HG02571 (cell line): ENCODE measurements at regions not wholly inside any gene's neighbourhood (a gene's known extent, or its start where the extent isn't known, plus 50 kb on each side); places are given as distances from the start of the nearest gene placed in this dataset.

Source experiments
- ATAC-seq: cut with Tn5 transposase; IDR thresholded peaks from one replicate; pipeline ENCODE4 v1.9.1; 2021; ENCODE audit warnings: mild to moderate bottlenecking, moderate library complexity; ENCODE audit not compliant: unreplicated experiment

DNA sequence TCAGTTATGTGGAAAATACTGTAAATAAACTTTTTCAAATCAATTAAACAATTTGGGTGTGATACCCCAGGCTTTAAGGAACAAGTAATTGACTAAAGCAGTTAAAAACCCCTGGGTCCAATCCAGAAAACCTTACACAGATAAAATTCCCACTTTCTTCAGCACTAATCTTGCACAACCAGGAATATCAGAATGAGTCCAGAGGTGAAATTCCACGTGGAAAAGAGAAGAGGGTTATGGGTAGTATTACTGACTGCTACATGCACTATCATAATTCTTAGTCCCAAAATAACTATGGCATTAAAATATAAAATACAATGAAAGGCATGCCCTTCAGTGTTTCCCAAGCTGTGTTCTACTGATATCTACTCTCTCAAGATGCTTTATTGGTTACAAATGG lies 135.7 kb upstream of the STEAP4 start:
- no peak for ATAC-seq

GRCh38 chr7:88437132-88437531 lies 130.4 kb upstream of the STEAP4 start:
- ATAC-seq: no peak

DNA sequence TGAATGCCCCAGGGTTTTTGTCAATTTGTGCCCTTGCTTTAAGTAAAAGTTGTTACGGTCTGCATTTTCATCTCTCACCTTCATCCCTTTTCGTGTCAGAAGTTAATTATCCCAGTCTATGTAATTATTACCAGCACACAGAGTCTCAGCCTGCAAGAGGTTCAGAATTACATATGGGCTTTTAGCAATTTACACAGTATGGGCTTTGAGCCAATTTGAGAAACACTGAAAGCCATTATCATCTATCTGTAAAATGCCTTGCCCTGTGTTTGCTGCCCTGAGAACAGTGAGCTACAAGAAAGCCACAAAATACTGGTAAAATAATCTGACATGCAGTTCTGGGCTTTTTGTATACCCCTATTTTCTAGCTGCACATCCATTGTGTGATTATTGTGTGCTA lies 125.6 kb upstream of the STEAP4 start:
- no peak for ATAC-seq

GRCh38 chr7:88431882-88432281 lies 125.2 kb upstream of the STEAP4 start:
- no peak for ATAC-seq

- no peak for ATAC-seq
These were observed 122.7 kb upstream of the STEAP4 start for GRCh38 chr7:88429382-88429781.

GRCh38 chr7:88402529-88402928 lies 95.8 kb upstream of the STEAP4 start:
- ATAC-seq: no peak

- ATAC-seq: peak; percentile 39
These were observed 94.4 kb upstream of the STEAP4 start for GRCh38 chr7:88401009-88401623.

DNA sequence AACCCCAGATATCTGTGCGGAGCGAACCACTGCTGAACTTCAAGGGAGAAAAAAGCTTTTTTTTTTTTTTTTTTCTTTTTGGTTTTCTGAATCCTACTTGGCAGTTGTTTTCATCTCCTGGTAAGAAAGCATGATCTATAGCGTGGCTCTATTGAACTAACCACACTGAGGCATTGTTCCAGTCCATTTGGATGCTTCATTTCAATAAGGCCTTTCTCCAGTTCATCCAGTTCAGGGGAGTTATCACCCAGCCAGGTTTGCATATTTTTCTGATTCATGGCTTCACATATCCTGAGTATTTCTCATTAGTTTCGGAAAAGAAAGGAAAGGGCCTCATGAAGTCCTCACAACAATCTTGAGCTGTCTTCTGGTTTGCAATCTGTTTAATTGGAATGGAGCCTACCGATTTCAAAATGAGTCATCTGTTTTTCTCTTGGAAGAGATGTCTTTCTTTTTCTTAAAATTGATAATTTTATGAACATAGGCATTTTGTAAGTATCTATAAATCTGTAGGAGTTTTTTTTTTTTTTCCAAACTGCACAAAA lies 93.1 kb upstream of the STEAP4 start:
- ATAC-seq: no peak

DNA sequence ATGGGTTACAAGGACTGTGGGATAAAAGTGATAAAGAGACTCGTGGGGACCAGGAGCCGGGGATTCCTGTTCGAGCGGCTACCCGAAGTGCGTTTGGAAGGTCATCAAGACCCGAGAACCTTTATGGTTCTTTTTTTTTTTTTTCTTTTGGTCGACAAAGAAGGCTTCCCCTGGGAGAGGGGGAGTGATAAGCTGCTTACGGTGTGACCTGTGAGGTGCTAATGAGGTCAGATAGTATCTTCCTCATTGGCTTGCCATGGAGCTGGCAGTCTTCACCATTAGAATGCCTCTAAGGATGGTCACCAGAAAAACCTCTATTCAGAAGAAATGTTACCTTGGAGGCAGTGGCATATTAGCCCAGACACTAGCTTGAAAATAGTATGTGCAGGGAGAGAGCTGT lies 92.3 kb upstream of the STEAP4 start:
- ATAC-seq: no peak

- ATAC-seq: no peak
These were observed 91.8 kb upstream of the STEAP4 start for GRCh38 chr7:88398459-88398858.

- ATAC-seq: peak; percentile 32
These were observed 90.2 kb upstream of the STEAP4 start for GRCh38 chr7:88396948-88397322.

GRCh38 chr7:88396295-88396947 lies 89.7 kb upstream of the STEAP4 start:
- ATAC-seq: peak; percentile 71

DNA sequence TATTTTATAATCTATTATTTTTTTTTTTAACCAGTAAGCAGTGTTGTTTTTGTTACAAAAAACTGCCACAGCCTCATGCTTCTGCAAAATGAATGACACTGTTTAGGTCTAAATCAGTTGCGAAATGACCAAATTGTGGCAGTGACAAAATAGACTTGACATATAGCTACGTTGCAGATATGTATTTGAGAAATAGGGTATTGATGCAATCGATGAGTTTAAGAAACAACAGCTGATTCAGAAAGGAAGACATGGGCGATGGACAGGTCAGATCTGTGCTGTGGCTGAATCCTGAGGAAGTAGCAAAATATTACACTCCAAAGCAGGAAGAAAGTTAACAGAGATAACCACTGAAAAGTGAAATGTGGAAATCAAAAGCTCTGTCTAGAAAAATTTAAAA lies 89.0 kb upstream of the STEAP4 start:
- ATAC-seq: no peak

- no peak for ATAC-seq
These were observed 84.6 kb upstream of the STEAP4 start for GRCh38 chr7:88391247-88391646.

- no peak for ATAC-seq
These were observed 80.7 kb upstream of the STEAP4 start for GRCh38 chr7:88387368-88387767.

DNA sequence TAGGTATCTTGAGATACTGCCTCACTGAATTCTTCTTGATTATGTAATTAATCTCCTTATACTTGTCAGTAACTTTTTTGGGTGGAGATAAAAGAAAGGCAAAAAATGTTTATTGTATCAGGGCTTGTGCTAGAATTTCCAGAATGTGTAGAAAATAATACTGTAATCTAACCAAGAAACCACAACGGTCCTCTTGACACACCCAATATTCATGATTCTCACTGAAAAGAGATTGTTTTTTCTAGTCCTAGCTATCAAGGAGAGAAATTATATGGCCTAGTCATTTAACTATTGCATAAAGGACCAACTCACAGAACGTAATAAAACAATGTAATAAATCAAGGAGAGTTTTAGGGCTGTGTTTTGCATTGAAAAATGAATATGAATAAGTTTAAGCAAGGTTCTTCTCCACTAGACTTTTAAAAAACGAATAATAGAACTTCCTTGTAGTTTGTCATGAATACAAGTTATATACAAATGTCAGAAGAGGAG lies 80.0 kb upstream of the STEAP4 start:
- no peak for ATAC-seq

GRCh38 chr7:88377434-88377833 lies 70.7 kb upstream of the STEAP4 start:
- no peak for ATAC-seq

GRCh38 chr7:88368686-88369085 lies 62.0 kb upstream of the STEAP4 start:
- no peak for ATAC-seq

GRCh38 chr7:88366845-88367244 lies 60.2 kb upstream of the STEAP4 start:
- ATAC-seq: no peak

- ATAC-seq: no peak
These were observed 57.2 kb upstream of the STEAP4 start for GRCh38 chr7:88363869-88364268.

DNA sequence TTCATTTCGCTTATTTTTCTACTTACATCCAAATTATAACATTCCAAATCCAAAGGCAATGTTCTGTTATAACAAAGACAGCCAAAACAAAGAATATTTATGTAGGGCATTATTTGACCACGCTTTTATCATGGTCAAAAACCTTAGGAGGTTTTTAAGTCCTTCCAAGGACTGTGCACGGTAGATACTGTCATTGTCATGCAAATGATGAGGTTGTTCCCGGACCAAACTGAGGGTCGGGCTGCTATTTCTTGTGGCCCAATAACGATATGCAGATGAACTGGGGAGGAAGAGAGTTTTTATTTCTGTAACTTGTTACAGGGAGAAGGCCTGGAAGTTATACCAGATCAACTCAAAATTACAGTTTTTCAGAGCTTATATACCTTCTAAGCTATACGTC lies 56.6 kb upstream of the STEAP4 start:
- ATAC-seq: no peak

GRCh38 chr7:88361357-88361756 lies 54.7 kb upstream of the STEAP4 start:
- ATAC-seq: no peak

DNA sequence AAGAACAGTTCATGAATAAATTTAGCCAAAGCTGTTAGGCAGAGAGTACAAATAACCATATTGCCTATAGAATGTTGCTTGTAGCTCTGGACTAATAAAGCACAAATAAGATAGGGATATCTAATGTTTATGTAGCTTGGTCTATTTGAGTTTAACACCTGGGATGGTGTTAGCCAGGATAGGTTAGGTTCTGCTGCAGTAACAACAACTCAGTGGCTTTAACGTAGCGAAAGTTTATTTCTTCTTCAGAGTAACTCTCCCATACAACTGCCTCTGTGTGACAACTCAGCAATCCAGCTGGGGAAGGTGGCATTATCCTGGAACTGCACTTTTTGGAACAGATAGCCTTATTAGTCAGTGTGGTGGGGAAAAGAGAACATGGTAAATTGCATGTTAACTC lies 52.2 kb upstream of the STEAP4 start:
- no peak for ATAC-seq
